Thyroid gland (tissue), 4 donors: ENCODE measurements at regions not wholly inside any gene's neighbourhood (a gene's known extent, or its start where the extent isn't known, plus 50 kb on each side); places are given as distances from the start of the nearest gene placed in this dataset.

Experiments
- CTCF ChIP-seq, 6 experiments: fragments of 200-600 bp in 3 of 6; fragments of 450-650 bp in 3 of 6; sonication (generic) in 3 of 6; IDR thresholded peaks; one replicate each; pipeline ENCODE4 v1.5.1; 2016 to 2019; ENCODE audit warnings: antibody characterized with exemption in 6 of 6, mild to moderate bottlenecking in 2 of 6, inconsistent platforms in 1 of 6, moderate library complexity in 1 of 6
- POLR2A ChIP-seq, 2 donors: fragments of 450-650 bp; IDR thresholded peaks; one replicate each; pipeline ENCODE4 v1.6.1; 2017; ENCODE audit warnings: antibody characterized with exemption in 2 of 2, mild to moderate bottlenecking in 2 of 2, moderate library complexity in 1 of 2

GRCh38 chr2:222364285-222364895, 60.0 kb upstream of the SGPP2 start:
- TF ChIP-seq CTCF (IDR thresholded peaks at IDR 0.05) (no peak), POLR2A (IDR thresholded peaks at IDR 0.05) (no peak)
